ENCODE measurements at regions not wholly inside any gene's neighbourhood (a gene's known extent, or its start where the extent isn't known, plus 50 kb on each side); places are given as distances from the start of the nearest gene placed in this dataset.
"Not testable (repeated sequence)": the region's sequence is repeated elsewhere in the genome, so short reads cannot be mapped to it uniquely, and the experiment has no call there.

DNA sequence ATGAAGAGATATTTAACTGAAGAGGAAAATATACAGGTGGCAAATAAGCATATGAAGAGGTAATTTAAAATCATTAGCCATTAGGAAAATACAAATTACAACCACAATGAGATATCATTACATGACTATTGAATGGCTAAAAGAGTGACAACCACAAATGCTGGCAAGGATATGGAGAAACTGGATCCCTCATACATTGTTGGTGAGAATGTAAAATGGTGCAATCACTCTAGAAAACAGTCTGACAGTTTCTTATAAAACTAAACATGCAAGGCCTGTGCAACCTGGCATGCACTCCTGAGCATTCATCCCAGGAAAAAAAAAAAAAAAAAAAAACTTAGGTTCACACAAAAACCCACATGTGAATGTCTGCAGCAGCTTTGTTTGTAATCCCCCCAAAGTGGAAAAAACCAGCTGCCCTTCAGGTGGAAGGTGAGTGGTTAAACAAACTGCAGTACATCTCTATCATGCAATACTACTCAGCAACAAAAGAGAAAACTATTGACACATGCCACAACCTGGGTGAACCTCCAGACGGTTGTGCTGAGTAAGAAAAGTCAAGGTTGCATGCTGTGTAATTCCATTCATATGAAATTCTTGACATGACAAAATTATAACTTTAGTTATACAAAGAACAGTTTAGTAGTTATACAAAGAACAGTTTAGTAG, 189.2 kb upstream of the IRF2BP2 start:
- TF ChIP-seq POLR2A (IDR thresholded peaks at IDR 0.05): not testable (repeated sequence)
- TF ChIP-seq, protein P1, sequence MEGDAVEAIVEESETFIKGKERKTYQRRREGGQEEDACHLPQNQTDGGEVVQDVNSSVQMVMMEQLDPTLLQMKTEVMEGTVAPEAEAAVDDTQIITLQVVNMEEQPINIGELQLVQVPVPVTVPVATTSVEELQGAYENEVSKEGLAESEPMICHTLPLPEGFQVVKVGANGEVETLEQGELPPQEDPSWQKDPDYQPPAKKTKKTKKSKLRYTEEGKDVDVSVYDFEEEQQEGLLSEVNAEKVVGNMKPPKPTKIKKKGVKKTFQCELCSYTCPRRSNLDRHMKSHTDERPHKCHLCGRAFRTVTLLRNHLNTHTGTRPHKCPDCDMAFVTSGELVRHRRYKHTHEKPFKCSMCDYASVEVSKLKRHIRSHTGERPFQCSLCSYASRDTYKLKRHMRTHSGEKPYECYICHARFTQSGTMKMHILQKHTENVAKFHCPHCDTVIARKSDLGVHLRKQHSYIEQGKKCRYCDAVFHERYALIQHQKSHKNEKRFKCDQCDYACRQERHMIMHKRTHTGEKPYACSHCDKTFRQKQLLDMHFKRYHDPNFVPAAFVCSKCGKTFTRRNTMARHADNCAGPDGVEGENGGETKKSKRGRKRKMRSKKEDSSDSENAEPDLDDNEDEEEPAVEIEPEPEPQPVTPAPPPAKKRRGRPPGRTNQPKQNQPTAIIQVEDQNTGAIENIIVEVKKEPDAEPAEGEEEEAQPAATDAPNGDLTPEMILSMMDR (IDR thresholded peaks at IDR 0.05): not testable (repeated sequence)

All from breast epithelium (tissue), 3 donors.